Neural crest cell (in vitro differentiated cells): ENCODE measurements at regions not wholly inside any gene's neighbourhood (a gene's known extent, or its start where the extent isn't known, plus 50 kb on each side); places are given as distances from the start of the nearest gene placed in this dataset.

ENCODE experiments used
- DNase-seq: peaks from one replicate; pipeline ENCODE4 v3.0.0; 2021; ENCODE audit warnings: low read depth, mixed read lengths, low spot score
- H3K27ac Mint-ChIP-seq: one replicate; pipeline ENCODE4 v1.8.0; 2021; ENCODE audit warnings: mild to moderate bottlenecking, mixed read lengths; ENCODE audit not compliant: unreplicated experiment
- H3K27me3 Mint-ChIP-seq: 2 replicates; pipeline ENCODE4 v1.8.0; 2021; ENCODE audit warnings: low read depth, mild to moderate bottlenecking, mixed read lengths
- H3K36me3 Mint-ChIP-seq: 2 replicates; pipeline ENCODE4 v1.8.0; 2021; ENCODE audit warnings: low read depth, mild to moderate bottlenecking, mixed read lengths
- H3K4me1 Mint-ChIP-seq: 2 replicates; pipeline ENCODE4 v1.8.0; 2021; ENCODE audit warnings: mixed read lengths
- H3K4me3 Mint-ChIP-seq: one replicate; pipeline ENCODE4 v1.8.0; 2021; ENCODE audit warnings: mild to moderate bottlenecking, mixed read lengths
- H3K9me3 Mint-ChIP-seq: 2 replicates; pipeline ENCODE4 v1.8.0; 2021; ENCODE audit warnings: mixed read lengths
- CTCF ChIP-seq: fragments of 200-600 bp; sonication (generic); conservative IDR thresholded peaks from 2 replicates; pipeline ENCODE4 v1.5.0; 2021; ENCODE audit warnings: antibody characterized with exemption, mild to moderate bottlenecking

GRCh38 chr17:14621826-14622614 is 321.1 kb downstream of the HS3ST3B1 start:
- Mint-ChIP-seq H3K9me3 (peaks cover 3% of the 10 kb centered on the region), H3K4me1 (peaks cover 23% of the 10 kb centered on the region), H3K27ac (peak overlapping the region; percentile 92), H3K4me3 (no peak overlapping the region), H3K36me3 (no peaks in the 10 kb centered on the region), H3K27me3 (no peaks in the 10 kb centered on the region)
- no peak for DNase-seq
- TF ChIP-seq CTCF = no peak

- DNase-seq = no peak
- H3K4me3 Mint-ChIP-seq = no peak overlapping the region
- H3K27ac Mint-ChIP-seq = no peak overlapping the region
- H3K27me3 Mint-ChIP-seq = no peaks in the 10 kb centered on the region
- H3K36me3 Mint-ChIP-seq = no peaks in the 10 kb centered on the region
- peaks cover 23% of the 10 kb centered on the region for H3K4me1 Mint-ChIP-seq
- no peak for TF ChIP-seq CTCF
- H3K9me3 Mint-ChIP-seq = peaks cover 3% of the 10 kb centered on the region
Measured at GRCh38 chr17:14619821-14620220, 318.9 kb downstream of the HS3ST3B1 start.

DNA sequence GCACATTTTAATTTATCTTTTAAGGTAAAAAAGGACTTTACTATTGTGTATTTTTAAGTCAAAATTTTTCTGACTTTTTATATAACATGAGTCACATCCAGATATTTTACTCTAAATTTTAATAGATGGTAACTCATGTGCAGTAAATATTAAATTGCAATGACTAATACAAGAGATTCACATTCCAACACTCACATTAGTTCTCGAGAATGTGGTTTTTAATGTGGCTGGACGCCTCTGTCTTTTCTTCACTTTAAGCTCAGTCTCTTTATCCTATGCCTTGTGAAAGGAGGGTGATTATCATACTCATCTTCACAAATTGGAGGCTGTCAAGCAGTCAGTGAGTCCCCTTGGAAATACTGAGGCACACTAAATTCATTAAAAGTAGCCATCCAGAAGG is 315.6 kb downstream of the HS3ST3B1 start:
- Mint-ChIP-seq H3K4me3 (no peak overlapping the region), H3K36me3 (no peaks in the 10 kb centered on the region), H3K4me1 (peaks cover 5% of the 10 kb centered on the region), H3K27me3 (no peaks in the 10 kb centered on the region), H3K27ac (no peak overlapping the region), H3K9me3 (no peaks in the 10 kb centered on the region)
- no peak for DNase-seq
- no peak for TF ChIP-seq CTCF

- Mint-ChIP-seq H3K27ac (no peak overlapping the region), H3K9me3 (peaks cover 4% of the 10 kb centered on the region), H3K36me3 (peaks cover 5% of the 10 kb centered on the region), H3K4me1 (no peaks in the 10 kb centered on the region), H3K27me3 (no peaks in the 10 kb centered on the region), H3K4me3 (no peak overlapping the region)
- TF ChIP-seq CTCF = no peak
- no peak for DNase-seq
Measured at GRCh38 chr17:14605267-14605599, 304.4 kb downstream of the HS3ST3B1 start.

DNA sequence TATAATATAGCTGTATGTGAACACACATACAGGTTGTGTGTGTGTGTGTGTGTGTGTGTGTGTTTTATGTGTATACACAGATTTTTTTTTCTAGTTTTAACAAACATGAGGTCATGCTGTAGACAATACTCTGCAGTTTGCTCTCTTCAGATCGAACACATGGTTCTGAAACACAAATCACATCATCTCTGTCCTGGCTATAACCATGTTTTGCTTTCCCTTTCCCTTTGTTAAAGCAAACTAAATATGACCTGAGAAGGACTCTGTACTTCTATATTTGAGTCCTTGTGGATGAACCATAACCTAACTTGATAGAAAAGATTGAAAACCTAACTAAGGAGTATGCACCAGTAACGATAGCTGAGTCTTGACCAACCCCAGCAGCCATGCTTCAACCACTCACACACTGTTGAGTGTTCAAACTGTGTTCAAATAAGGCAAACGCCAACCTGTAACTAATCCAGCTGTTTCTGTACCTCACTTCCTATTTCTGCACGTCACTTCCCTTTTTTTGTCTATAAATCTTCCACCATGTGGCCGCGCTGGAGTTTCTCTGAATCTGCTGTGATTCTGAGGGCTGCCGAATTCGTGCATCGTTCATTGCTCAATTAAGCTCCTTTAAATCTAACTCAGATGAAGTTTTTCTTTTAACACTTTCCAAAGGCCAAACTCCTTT is 303.8 kb downstream of the HS3ST3B1 start:
- Mint-ChIP-seq H3K27me3 (no peaks in the 10 kb centered on the region), H3K36me3 (peaks cover 6% of the 10 kb centered on the region), H3K9me3 (peaks cover 4% of the 10 kb centered on the region), H3K27ac (peak overlapping the region; percentile 35), H3K4me3 (no peak overlapping the region), H3K4me1 (no peaks in the 10 kb centered on the region)
- DNase-seq = no peak
- no peak for TF ChIP-seq CTCF
